CD1c-positive myeloid dendritic cell (primary cell): ENCODE measurements at regions not wholly inside any gene's neighbourhood (a gene's known extent, or its start where the extent isn't known, plus 50 kb on each side); places are given as distances from the start of the nearest gene placed in this dataset.

ENCODE experiments used
- DNase-seq: peaks from one replicate; pipeline ENCODE4 v3.0.0-alpha.2; 2016; ENCODE audit errors: extremely low spot score

- no peak for DNase-seq
Measured at GRCh38 chr6:139581485-139581865, 207.0 kb upstream of the CITED2 start.

GRCh38 chr6:139580592-139581484 lies 206.4 kb upstream of the CITED2 start:
- no peak for DNase-seq

GRCh38 chr6:139577763-139578604 lies 203.5 kb upstream of the CITED2 start:
- no peak for DNase-seq

- DNase-seq: no peak
Measured at GRCh38 chr6:139577124-139577762, 202.8 kb upstream of the CITED2 start.

- no peak for DNase-seq
Measured at GRCh38 chr6:139572001-139572400, 197.6 kb upstream of the CITED2 start.

GRCh38 chr6:139570166-139570565 lies 195.7 kb upstream of the CITED2 start:
- DNase-seq: no peak

- DNase-seq: peak; percentile 60
Measured at GRCh38 chr6:139569566-139569965, 195.1 kb upstream of the CITED2 start.

- no peak for DNase-seq
Measured at GRCh38 chr6:139568956-139569538, 194.6 kb upstream of the CITED2 start.

GRCh38 chr6:139568151-139568955 lies 193.9 kb upstream of the CITED2 start:
- peak; percentile 50 for DNase-seq

GRCh38 chr6:139567095-139567494 lies 192.6 kb upstream of the CITED2 start:
- DNase-seq: no peak

- no peak for DNase-seq
Measured at GRCh38 chr6:139565591-139565990, 191.1 kb upstream of the CITED2 start.

GRCh38 chr6:139557547-139557946 lies 183.1 kb upstream of the CITED2 start:
- DNase-seq: no peak

GRCh38 chr6:139556532-139556931 lies 182.1 kb upstream of the CITED2 start:
- DNase-seq: no peak

- DNase-seq: no peak
Measured at GRCh38 chr6:139553916-139554315, 179.5 kb upstream of the CITED2 start.

- DNase-seq: no peak
Measured at GRCh38 chr6:139551376-139551775, 176.9 kb upstream of the CITED2 start.

- DNase-seq: no peak
Measured at GRCh38 chr6:139550361-139550760, 175.9 kb upstream of the CITED2 start.

- DNase-seq: no peak
Measured at GRCh38 chr6:139549561-139550070, 175.2 kb upstream of the CITED2 start.

GRCh38 chr6:139547804-139548203 lies 173.4 kb upstream of the CITED2 start:
- no peak for DNase-seq

GRCh38 chr6:139547122-139547776 lies 172.8 kb upstream of the CITED2 start:
- DNase-seq: no peak

- no peak for DNase-seq
Measured at GRCh38 chr6:139546106-139546472, 171.6 kb upstream of the CITED2 start.
